ENCODE measurements at regions not wholly inside any gene's neighbourhood (a gene's known extent, or its start where the extent isn't known, plus 50 kb on each side); places are given as distances from the start of the nearest gene placed in this dataset.
"Not testable (repeated sequence)": the region's sequence is repeated elsewhere in the genome, so short reads cannot be mapped to it uniquely, and the experiment has no call there.

GRCh38 chr9:89848060-89849040, 243.5 kb downstream of the GADD45G start:
- DNase-seq, result no peak

- DNase-seq, result no peak
Measured at GRCh38 chr9:89849096-89849495, 244.3 kb downstream of the GADD45G start.

GRCh38 chr9:89850153-89850552, 245.3 kb downstream of the GADD45G start:
- DNase-seq, result no peak

- DNase-seq, result peak; percentile 28
Measured at GRCh38 chr9:89850631-89851325, 246.0 kb downstream of the GADD45G start.

GRCh38 chr9:89853161-89853560, 248.3 kb downstream of the GADD45G start:
- no peak for DNase-seq

GRCh38 chr9:89853931-89854330, 249.1 kb downstream of the GADD45G start:
- no peak for DNase-seq

- no peak for DNase-seq
Measured at GRCh38 chr9:89854715-89855475, 250.1 kb downstream of the GADD45G start.

GRCh38 chr9:89856296-89856695, 251.5 kb downstream of the GADD45G start:
- DNase-seq, result not testable (repeated sequence)

GRCh38 chr9:89856950-89857349, 252.1 kb downstream of the GADD45G start:
- DNase-seq, result not testable (repeated sequence)

- not testable (repeated sequence) for DNase-seq
Measured at GRCh38 chr9:89859842-89860241, 255.0 kb downstream of the GADD45G start.

- not testable (repeated sequence) for DNase-seq
Measured at GRCh38 chr9:89861371-89861770, 256.6 kb downstream of the GADD45G start.

GRCh38 chr9:89862316-89862715, 257.5 kb downstream of the GADD45G start:
- DNase-seq, result no peak

- no peak for DNase-seq
Measured at GRCh38 chr9:89863141-89863540, 258.3 kb downstream of the GADD45G start.

GRCh38 chr9:89863837-89864236, 259.0 kb downstream of the GADD45G start:
- DNase-seq, result no peak

GRCh38 chr9:89864257-89864656, 259.4 kb downstream of the GADD45G start:
- peak; percentile 24 for DNase-seq

GRCh38 chr9:89864731-89865130, 259.9 kb downstream of the GADD45G start:
- DNase-seq, result no peak

GRCh38 chr9:89865357-89865756, 260.5 kb downstream of the GADD45G start:
- no peak for DNase-seq

- DNase-seq, result no peak
Measured at GRCh38 chr9:89865981-89866380, 261.2 kb downstream of the GADD45G start.

- no peak for DNase-seq
Measured at GRCh38 chr9:89866701-89867100, 261.9 kb downstream of the GADD45G start.

- no peak for DNase-seq
Measured at GRCh38 chr9:89868100-89868499, 263.3 kb downstream of the GADD45G start.

- DNase-seq, result no peak
Measured at GRCh38 chr9:89869793-89870580, 265.2 kb downstream of the GADD45G start.

GRCh38 chr9:89871871-89872331, 267.1 kb downstream of the GADD45G start:
- no peak for DNase-seq

Data from NCI-H2029 (cell line).